ENCODE measurements at regions not wholly inside any gene's neighbourhood (a gene's known extent, or its start where the extent isn't known, plus 50 kb on each side); places are given as distances from the start of the nearest gene placed in this dataset.
"Not testable (repeated sequence)": the region's sequence is repeated elsewhere in the genome, so short reads cannot be mapped to it uniquely, and the experiment has no call there.

DNA sequence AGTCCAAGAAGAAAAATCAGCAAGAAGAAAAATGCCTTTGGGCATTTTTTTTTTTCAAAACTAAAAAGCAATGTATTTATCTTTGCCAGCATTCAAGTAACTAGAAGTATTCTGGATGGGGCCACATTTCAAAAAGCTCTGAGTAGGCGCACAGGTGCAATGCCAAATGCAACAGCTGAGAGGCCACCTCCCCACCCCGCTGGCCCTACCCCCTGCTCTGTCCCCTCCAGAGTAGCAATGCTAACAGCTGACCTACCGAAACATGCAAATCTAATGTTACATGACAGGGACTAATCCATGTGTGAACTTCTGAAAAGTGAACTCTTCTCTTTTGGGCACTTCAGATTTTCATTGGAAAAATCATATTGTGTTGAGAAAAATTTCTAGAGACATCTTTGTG, 153.7 kb upstream of the SLC38A2 start:
- no peak for DNase-seq (ENCODE audit: extremely low read depth, low read depth, low spot score)

DNA sequence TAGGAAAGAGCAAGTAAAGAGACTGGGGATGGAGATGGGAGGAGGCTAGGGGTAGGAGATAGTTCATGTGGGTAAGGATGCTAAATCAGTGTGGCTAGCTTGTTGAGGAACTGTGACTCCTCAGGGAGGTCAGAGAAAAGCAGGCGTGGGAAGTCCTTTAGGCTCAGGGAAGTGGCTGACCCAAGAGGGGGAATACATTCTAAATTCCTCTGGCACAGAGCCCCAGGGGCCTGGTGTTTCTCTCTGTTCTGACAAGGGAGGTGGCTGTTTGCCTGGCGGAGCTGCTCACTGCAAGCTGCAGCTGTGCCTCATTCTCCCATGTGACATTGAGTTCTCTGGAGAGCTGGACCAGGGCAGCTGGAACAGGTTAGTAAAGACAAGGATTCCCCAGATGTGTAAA, 152.2 kb upstream of the SLC38A2 start:
- DNase-seq (ENCODE audit: extremely low read depth, low read depth, low spot score): no peak

DNA sequence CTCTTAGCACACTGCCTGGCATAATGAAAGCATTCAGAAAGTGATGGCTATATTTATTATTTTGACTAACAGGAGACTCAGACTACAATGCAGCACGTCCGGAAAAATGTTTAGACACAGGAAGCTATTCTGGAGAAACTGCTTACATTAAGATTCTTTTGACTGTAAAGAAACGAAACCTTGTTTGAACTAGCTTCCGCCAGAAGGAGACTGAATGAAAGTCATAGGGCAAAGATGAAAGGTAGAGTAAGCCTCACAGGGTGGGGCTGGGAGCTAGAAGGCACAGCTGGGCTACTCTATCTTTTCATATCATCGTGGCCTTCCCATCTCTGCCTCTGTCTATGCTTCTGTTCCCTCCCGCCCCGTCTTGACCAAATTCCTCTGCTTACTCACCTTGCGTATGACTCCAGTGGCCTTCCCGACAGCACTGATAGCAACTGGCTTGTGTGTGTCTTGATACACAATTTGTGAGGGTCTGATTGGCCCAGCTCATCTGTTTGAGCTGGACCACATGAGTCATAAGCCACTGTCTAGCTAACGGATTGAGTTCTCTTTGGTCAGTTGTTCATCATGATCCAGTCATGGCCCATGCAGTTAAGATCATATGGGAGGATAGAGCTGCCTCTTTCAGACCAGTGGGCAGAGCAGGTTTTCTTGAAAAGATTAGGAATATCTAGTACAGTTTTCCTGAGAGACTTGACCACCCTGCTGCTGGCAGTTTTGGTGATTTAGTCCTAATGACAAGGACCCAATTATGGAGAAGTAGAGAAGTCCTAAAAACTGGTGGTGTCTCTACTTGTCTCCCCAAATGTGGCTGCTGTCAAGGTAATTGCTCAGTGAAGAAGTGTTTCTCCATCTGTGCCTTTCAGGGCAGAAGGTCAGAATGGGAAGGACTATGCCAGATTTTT, 151.5 kb upstream of the SLC38A2 start:
- DNase-seq (ENCODE audit: extremely low read depth, low read depth, low spot score): no peak

DNA sequence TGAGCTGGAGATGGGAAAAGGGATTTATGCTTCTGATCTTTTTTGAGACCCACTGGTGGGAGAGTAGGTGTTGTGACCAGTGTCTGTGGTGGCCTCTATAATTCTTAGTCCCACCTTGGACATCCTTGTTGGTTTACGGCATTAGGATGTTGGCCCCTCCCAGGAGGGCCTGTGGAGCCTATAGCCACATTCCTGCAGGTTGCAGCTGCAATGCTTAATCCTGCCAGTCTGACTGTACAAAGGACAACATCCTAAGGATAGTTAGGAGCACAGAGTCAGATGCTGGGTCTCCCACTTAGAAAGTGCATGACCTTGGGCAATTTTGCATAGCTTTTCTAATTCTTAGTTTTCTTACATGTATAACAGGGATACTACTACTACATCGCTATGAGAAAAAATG, 150.9 kb upstream of the SLC38A2 start:
- DNase-seq (ENCODE audit: extremely low read depth, low read depth, low spot score): no peak

DNA sequence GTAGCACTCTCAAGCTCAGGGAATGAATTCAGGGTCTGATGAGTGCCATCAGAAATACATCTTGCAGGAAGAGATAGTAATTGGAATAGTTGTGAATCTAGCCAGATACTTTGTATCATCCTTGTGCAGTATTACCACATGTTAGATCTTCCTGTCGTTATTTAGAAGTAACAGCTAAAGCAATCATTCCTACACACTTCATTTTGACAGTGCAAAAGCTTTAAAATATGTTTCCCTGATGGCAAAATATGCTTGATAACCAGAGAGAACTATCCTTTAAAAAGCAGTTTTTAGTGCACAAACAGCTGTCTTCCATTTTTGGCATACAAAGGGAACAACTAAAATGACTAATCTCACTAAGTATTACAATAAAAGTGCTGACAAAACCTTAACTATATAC, 149.5 kb upstream of the SLC38A2 start:
- DNase-seq (ENCODE audit: extremely low read depth, low read depth, low spot score): no peak

DNA sequence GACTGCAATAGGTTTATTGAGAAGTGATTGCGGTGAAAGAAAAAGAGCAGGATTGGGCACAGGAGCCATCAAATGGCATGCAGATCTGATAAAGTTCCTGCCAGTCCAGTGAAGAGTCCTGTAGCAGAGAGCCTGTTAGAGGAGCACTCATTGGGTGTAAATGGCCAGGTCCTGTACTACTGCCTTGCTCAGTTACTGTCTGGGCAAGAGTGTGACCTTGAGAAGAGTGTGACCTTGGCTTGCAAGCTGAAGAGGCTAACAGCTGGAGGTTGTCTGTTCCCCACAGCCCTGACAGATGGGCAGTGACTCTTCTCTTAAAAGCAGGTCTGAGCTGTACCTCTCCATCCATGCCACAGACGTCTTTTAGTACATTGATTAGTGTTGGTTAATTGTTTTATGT, 148.6 kb upstream of the SLC38A2 start:
- no peak for DNase-seq (ENCODE audit: extremely low read depth, low read depth, low spot score)

DNA sequence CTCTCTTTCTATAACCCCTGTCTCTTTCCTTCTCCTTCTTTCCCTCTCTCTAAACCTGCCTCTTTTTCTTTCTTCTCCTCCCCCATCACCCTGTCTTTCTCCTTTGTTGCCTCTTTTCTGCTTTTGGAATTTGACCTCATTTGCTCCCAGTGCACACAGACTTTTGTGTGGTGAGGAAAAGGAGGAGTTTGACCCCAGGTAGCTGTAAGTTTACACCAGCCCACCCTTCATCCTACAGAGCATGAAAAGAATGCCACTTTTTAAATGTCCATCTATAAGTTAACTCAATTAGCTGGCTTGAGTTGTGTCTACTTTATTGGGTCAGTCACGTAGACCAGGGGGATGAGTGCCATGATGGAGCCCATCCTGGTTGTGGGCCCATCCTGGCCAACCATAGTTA, 146.8 kb upstream of the SLC38A2 start:
- no peak for DNase-seq (ENCODE audit: extremely low read depth, low read depth, low spot score)

DNA sequence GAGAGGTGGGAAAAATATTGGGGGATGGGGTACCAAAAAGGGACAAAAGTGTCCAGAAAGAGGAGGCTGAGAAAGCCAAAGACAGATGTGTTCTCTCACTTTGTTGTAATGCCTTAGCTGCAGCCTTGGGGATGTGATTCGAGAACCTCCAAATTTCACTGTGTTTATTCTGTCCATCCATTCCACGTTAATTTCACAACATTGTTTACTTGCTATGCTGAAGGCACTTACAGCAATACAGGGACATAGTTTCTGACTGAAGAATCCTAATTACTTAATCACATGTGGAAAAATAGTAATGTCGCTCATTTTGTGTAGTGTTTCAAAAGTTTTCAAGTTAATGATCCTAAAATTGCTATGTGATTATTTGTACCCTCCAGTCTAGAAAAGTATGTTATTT, 146.2 kb upstream of the SLC38A2 start:
- no peak for DNase-seq (ENCODE audit: extremely low read depth, low read depth, low spot score)

DNA sequence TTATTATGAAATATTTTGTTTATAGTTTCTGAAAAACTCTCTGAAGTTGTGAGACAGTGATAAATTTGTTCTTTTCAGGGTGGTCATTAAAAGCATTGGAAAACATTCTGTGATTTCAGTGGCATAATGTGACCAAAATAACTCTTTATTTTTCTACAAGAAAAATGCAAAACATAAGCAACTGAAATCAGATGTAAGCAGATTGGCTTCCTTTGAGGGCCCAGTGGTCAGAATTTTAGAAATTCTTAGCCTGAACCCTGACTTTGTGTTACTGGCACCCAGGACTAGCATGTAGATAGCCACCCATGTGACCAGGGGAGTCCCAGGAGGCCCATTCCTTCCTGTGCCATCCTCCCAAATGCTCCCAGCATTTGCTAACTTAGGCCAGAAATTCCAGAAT, 145.6 kb upstream of the SLC38A2 start:
- DNase-seq (ENCODE audit: extremely low read depth, low read depth, low spot score): no peak

DNA sequence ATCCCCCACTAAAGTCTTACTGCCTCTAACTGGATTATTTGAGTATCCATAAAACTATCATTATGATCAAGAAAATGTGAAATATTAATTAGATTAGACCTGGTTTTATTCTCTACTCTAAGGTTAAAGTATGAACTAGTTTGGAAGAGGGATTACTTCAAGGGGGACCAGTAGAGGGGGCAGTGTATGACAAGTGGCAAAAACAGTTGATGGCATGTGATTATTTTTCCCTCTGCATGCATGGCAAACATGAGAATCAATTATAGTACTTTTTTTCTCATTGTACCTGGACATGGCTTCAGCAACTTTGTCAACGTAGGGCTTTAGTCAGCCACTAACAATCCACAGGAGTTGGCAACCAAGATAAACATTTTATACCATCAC, 145.0 kb upstream of the SLC38A2 start:
- no peak for DNase-seq (ENCODE audit: extremely low read depth, low read depth, low spot score)

DNA sequence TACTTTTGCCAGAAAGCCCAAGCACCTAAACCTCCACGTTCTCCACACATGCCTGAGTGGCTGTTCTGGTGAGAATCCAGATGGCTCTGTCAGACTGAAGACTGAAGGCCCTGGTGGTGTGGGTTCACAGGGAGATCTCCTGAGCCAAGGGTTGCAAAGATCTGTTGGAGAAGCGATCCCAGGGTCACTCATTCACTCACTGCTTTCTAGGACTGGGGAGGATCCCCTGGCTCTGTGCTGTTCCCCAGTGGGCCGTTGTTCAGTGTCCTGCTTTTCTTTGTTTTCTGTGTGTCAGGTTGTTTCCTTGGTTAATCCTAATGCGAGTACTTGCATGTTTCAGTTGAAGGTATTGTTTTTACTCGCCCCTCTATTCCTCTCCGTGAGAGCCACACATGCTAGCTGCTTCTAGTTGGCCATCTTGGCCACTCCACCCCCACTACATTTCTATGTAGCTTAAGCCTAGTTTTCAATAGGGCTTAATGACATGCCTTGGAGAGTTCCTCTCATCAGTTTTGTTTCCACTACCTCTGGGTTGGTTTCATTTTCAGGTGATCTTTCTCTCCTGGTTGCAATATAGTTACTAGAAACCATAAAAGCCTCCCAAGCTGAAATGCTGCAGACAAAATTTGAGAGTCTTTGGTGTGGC, 144.5 kb upstream of the SLC38A2 start:
- no peak for DNase-seq (ENCODE audit: extremely low read depth, low read depth, low spot score)

DNA sequence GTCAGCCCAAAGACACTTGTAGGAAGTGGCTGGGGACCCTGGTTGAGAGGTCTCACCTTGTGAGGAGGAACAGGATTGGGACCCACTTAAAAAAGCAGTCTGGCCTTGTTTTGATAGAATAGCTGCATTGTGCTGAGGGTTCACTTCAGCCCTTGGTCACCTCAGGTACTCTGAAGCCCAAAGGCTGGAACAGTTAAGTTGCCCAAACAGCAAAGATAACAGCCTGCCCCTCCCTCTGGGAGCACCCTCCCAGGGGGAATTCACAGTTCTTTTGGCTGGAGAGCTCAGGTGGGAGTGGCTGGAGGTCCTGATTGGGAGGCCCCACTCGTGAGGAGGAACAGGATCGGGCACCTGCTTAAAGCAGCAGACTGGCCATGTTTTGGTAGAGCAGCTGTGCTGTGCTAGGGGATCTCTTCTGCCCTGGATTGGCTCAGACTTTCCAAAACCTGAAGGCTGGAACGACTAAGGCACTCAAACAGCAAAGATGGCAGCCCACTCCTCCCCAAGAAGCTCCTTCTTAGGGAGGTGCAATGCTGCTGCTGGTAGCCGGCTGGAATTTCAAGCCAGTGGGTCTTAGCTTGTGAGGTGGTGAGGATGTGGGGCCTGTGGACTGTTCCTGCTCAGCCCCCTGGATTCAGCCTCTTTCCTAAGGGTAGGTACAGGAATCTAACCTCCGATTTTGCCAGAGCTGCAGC, 143.8 kb upstream of the SLC38A2 start:
- DNase-seq (ENCODE audit: extremely low read depth, low read depth, low spot score): no peak

DNA sequence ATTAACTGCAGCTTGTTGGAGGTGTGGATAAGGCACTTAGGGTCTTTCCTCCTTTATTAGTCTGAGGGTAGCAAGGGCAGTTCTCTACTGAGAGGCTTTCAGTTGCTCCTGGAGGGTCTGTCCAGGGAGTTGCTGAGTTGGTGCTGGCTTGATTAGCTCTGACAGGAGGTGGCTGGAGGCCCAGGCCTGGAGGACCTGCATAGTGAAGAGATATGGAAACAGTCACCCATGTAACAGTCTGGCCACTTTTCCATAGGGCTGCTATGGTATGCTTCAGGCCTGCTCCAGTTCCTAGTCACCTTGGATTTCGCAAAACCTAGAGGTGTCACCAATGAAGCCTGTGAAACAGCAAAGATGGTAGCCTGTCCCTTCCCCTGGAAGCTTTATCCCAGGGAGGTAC, 143.3 kb upstream of the SLC38A2 start:
- no peak for DNase-seq (ENCODE audit: extremely low read depth, low read depth, low spot score)

DNA sequence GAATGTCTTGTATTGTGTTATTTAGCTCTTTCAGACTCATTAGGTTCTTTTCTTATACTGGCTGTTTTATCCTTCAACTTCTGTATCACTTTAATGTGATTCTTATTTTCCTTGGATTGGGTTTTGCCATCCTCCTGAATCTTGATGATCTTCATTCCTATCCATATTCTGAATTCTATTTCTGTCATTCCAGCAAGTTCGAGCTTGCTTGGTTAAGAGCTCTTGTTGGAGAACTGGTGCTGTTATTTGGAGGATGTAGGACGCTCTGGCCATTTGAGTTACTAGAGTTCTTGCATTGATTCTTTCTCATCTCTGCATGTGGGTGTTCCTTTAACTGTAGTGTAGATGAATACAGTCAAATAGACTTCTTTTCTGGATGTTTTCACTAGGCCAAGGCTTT, 142.3 kb upstream of the SLC38A2 start:
- no peak for DNase-seq (ENCODE audit: extremely low read depth, low read depth, low spot score)

DNA sequence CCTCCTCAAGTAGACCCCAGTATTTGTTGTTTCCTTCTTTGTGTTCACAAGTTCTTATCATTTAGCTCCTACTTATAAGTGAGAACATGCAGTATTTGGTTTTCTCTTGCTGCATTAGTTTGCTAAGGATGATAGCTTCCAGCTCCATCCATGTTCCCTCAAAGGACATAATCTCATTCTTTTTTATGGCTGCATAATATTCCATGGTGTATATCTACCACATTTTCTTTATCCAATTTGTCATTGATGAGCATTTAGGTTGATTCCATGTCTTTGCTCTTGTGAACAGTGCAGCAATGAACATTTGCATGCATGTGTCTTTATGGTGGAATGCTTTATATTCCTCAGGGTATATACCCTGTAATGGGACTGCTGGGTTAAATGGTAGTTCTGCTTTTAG, 137.7 kb upstream of the SLC38A2 start:
- not testable (repeated sequence) for DNase-seq (ENCODE audit: extremely low read depth, low read depth, low spot score)

DNA sequence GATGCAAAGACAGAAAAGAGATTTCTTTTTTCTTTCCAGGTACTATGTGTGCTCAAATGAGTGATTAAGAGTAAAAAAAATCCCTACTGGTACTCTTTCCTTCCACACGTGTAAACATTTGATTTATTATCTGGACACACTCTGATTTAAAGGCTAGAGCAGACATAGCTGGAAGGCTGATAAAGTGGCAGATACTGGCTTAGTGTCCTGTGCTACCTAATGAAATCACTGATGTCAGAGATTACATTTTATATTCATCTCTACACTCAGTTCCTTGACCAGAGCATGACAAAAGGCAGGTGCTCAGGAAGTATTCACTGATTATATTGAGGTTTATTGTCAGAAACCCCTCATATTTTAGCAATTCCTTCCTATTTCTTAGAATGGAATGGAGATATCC, 136.6 kb upstream of the SLC38A2 start:
- DNase-seq (ENCODE audit: extremely low read depth, low read depth, low spot score): no peak

DNA sequence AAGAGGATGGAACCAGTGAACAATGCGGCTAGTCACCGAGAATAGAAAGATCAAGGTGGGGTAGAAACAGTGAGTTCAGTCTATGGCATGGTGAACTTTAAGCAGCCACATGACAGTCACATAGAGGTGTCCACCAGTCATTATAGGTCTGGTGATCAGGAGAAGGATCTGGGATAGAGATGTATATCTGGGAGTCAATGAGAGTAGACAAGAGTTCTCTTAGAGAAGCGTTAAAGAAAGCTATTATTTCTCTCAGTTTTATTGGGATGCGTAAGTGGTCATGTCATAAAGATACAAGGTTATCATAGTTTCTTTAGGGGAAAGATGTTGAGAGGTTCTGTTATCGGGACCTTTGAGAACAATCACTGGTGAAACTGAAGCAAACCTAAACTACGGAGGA, 136.1 kb upstream of the SLC38A2 start:
- no peak for DNase-seq (ENCODE audit: extremely low read depth, low read depth, low spot score)

DNA sequence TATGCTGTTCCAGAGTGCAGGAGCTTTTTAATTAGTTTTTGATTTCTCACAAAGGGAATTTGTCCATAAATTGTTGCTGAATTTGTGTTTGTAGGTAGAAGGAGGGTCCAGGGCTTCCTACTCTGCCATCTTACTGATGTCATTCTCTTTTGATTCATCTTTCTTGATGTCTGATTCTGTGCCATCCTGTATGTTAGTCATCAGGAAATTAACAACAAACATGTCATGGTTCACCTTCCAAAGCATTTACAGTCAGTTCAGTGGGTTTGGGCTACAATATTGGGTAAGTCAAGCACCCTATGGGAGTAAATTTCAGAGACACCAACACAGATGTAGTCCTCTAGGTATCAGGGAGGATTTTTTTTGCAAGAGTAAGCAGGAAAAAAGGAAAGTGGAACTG, 135.2 kb upstream of the SLC38A2 start:
- no peak for DNase-seq (ENCODE audit: extremely low read depth, low read depth, low spot score)

DNA sequence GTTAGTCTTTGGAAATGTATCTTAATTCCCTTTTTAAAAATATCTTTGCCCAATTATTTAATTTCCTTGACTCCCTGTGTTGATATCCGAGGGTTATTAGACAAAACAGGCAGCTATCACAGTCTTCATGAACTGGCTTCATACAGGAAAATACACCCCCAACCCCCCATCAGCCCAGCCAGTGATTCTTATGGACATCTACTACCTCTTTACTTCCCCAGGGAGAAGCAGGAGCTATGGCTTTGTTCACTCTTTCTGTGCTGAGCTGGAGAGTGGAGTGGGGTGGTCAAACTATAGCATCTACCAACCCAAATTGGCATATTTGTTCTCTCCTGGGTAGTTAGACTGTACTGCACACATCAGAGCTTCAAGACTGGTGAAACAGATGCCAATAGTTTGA, 134.4 kb upstream of the SLC38A2 start:
- no peak for DNase-seq (ENCODE audit: extremely low read depth, low read depth, low spot score)

DNA sequence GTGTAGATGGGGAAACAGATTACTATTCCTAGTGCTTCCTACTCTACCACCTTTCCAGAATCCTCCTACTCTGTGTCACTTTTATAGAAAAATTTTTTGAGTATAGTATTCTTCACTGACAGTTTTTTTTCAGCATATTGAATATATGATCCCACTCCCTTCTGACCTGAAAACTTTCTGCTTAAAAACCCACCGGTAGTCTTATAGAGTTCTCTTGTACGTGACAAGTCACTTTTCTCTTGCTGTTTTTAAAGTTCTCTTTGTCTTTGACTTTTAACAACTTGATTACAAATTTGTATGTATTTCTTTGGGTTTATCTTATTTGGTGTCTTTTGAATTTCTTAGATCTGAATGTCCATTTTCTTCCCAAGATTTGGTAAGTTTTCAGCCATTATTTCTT, 133.6 kb upstream of the SLC38A2 start:
- DNase-seq (ENCODE audit: extremely low read depth, low read depth, low spot score): no peak

DNA sequence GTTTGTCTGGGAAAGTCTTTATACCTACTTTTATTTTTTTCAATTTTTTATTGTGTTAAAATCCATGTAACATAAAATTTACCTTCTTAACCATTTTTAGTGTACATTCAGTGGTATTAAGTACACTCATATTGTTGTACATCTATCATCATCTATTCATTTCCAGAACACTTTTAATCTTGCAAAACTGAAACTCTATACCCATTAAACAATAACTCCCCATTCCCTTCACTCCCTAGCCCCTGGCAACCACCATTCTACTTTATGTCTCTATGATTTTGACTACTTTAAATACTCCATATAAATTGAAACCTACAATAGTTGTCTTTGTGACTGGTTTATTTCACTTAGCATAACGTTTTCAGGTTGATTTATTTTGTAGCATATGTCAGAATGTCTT, 131.9 kb upstream of the SLC38A2 start:
- DNase-seq (ENCODE audit: extremely low read depth, low read depth, low spot score): no peak

DNA sequence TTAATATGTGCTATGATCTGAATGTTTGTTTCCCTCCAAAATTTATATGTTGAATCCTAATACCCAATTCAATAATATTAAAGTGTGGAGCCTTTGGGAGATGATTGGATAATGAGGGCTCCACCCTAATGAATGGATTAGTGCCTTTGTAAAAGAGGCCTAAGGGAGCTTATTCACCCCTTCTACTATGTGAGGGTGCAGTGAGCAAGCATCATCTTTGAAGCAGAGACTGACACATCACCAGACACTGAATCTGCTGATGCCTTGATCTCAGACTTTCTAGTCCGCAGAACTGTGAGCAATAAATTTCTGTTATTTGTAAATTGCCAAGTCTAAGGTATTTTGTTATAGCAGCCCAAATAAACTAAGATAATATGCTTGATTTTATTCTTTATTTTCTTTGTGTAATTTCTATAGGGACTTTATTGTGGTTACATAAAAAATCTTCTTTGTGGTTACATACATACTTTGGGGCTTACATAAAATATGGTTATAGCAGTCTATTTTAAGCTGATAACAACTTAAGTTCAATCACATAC, 131.1 kb upstream of the SLC38A2 start:
- DNase-seq (ENCODE audit: extremely low read depth, low read depth, low spot score): no peak

Measured in glomerular endothelial cell (primary cell).